Right renal cortex interstitium (tissue), 3 donors: ENCODE measurements at regions not wholly inside any gene's neighbourhood (a gene's known extent, or its start where the extent isn't known, plus 50 kb on each side); places are given as distances from the start of the nearest gene placed in this dataset.

ENCODE experiments used
- DNase-seq, 3 donors: peaks; one replicate each; pipeline ENCODE4 v3.0.0-alpha.2; 2013; ENCODE audit warnings: low read depth in 3 of 3, low spot score in 2 of 3

GRCh38 chr7:106196460-106197021 is 84.4 kb upstream of the SYPL1 start:
- DNase-seq, result no peak

GRCh38 chr7:106193661-106194060 is 81.5 kb upstream of the SYPL1 start:
- no peak for DNase-seq

GRCh38 chr7:106190589-106191330 is 78.6 kb upstream of the SYPL1 start:
- DNase-seq, result no peak

DNA sequence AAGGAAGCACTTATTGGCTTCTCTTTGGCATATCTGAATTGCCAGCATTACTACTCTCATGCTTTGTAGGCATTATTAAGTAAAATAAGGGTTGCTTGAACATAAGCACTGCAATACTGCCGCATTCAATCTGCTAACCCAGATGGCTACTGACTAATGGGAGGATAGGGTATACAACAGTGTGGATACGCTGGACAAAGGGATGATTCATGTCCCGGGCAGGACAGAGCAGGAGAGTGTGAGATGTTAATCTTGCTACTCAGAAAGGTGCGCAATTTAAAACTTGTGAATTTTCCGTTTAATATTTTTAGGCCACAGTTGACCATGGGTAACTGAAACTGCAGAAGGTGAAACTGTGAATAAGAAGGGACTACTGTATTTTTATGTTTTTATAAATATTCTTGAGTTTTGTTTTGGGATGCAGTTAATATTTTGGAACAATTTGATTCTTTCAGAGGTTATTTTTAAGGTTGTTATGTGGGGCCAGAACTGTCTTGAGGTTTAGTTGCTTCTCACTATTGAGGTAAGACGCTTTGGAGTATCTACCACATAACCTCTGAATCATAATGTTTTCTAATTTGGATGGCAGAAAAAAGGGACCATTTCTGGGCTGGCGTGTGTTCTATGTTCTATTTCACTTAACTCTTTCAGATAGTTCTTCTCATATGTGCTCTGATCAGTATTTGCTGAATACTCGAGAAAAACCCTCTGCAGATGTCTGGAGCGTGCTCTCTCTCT is 75.7 kb upstream of the SYPL1 start:
- no peak for DNase-seq

- DNase-seq, result no peak
Measured at GRCh38 chr7:106185719-106186118, 73.6 kb upstream of the SYPL1 start.

DNA sequence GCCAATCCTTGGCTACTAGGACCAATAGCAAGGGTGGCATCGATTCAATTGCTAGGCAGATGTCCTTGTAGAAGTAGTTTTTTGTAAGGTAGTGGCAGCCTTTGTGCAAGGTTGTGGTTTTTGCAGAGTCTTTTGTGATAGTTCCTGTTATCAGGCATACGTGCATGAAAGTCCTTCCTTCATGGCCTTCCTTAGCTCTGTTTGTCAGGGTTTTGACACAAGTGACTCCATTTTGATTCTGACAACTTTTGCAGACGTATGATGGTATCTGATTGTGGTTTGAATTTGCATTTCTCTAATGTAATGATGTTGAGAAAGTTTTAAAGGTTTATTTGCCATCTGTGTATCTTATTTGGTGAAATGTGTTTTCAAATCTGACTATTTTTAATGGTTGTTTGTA is 71.8 kb upstream of the SYPL1 start:
- no peak for DNase-seq

DNA sequence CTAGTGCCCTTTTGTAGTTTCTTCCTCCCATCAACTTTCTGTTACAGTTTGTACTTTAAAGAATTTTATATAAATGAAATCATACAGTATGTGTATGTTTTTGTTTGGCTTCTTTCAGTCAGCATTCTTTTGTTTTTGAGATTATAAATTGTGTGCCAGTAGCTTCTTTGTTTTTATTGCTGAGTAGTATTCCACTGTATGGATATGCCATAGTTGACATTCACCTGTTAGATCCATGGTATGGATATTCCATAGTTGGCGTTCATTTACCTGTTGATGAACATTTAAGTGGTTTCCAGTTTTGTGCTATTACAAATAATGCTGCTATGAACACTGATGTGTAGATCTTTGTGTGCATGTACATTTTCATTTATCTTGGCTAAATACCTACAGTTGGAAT is 70.8 kb upstream of the SYPL1 start:
- no peak for DNase-seq

DNA sequence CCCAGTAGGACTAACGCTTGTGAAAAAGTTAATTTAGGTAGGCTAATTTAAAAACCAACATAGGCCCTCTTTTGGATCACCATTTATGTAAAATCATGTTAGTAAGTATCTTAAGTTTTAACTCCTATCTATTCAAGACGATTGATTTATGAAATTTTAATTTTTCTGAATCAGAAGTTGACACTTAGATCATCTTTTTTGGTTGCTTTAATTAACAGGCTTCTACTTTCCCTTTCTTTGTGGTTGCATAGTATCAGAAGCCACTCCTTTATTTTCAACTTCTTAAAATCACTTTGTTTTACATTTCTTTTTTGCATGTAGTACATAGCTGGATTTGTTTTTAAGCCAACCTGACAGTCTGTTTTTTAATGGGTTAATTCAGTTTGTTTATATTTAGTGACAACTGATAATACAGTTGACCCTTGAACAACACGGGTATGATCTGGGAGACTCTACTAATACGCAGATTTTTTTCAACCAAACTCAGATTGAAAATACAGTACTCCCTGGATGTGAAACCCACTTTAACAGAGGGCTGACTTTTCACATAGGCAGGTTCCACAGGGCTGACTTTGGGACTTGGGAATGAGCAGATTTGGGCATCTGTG is 69.7 kb upstream of the SYPL1 start:
- DNase-seq, result no peak

- DNase-seq, result no peak
Measured at GRCh38 chr7:106180721-106181120, 68.6 kb upstream of the SYPL1 start.

GRCh38 chr7:106179256-106179655 is 67.1 kb upstream of the SYPL1 start:
- no peak for DNase-seq

DNA sequence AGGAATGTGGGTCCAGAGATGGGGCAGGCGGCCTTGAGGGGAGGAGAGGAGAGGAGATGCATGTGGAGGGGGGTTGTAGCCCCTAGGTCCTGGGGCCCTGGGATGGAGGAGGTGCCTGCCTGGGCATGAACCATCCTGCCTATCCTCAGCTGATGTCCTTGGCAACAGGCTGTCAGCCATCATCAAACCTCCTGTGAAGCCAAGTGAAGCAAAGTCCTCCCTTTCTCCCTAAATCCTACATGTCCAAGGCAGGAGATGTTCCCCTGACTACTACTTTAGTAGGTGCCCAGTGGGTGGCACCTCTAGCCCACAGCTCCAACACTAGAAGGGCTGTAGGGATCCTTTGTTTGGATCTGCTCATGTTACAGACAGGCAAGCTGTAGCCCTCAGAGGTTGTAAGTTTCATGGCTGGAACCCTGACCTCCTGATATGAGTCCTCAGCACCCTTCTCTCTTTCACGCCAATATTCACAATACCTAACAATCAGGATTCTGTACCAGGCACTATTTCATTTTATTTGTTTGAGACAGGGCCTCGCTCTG is 66.6 kb upstream of the SYPL1 start:
- no peak for DNase-seq

DNA sequence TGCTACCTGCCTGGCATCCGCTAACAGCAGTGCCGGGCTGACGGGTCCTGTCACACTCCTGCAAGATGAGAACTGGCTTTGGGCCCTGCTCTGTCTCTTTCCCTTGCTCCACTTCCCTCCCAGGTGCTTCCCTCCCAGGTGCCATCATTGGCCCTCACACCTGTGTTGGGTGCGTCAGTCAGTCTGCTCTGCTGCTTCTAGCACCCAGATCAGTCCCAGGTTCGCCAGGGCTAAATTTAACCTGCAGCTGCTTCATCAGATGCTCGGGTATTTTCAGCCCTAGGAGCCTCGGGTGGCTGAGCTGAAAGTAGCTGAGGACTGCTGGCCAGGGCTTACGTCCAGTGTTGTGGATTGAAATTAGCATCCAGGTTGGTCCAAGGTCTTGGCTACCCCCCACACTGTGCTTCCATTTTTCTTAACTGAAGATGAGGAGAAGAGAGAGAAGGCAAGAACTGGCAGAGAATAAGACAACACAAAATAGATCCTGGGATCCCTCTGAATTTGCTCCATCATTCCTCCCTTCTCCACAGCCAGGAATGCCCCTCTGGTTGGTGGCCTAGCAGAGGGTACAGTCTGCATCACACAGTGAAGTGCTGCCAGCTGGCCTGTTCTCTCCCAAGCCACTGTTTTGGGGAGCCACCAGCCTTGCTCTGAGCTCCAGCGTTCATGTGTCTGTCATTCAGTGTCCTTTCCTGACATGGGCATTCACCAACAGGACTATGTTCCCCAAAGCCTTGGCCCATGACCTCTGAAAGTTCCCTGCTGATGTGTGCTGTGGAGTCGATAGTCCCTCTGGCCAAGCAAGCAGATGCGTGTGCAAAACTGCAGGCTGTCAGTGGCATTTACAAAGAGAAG is 65.9 kb upstream of the SYPL1 start:
- DNase-seq, result no peak

- DNase-seq, result no peak
Measured at GRCh38 chr7:106177300-106177690, 65.2 kb upstream of the SYPL1 start.

- DNase-seq, result peak; percentile 45 to 63 (median 45)
Measured at GRCh38 chr7:106176414-106177299, 64.5 kb upstream of the SYPL1 start.

DNA sequence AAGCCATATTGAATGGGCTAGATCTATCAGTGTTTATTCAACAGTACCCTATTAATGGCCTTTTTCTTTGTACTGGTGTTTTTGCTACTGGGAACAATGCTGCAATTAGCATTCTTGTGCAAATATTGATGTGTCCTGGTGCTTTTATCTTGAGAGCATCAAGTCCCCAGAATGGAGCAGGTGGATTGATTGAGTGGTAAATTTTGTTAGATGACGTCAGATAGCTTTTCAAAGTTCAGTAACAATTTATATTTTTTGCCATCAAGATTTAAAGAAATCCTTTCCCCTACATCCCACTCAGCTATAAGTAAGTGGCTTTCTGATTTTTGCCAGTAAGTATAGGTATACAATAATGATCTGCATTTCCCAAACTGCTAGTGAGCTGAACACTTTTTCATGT is 63.4 kb upstream of the SYPL1 start:
- DNase-seq, result no peak

- DNase-seq, result no peak
Measured at GRCh38 chr7:106170651-106171050, 58.5 kb upstream of the SYPL1 start.

- no peak for DNase-seq
Measured at GRCh38 chr7:106169821-106170610, 57.9 kb upstream of the SYPL1 start.

- no peak for DNase-seq
Measured at GRCh38 chr7:106167439-106168136, 55.5 kb upstream of the SYPL1 start.
